NAMALWA (cell line): ENCODE measurements at regions not wholly inside any gene's neighbourhood (a gene's known extent, or its start where the extent isn't known, plus 50 kb on each side); places are given as distances from the start of the nearest gene placed in this dataset.

ENCODE experiments used
- DNase-seq: peaks from one replicate; pipeline ENCODE4 v3.0.0-alpha.2; 2015; ENCODE audit warnings: low spot score

GRCh38 chr6:77073410-77073760, 389.9 kb downstream of the HTR1B start:
- no peak for DNase-seq

DNA sequence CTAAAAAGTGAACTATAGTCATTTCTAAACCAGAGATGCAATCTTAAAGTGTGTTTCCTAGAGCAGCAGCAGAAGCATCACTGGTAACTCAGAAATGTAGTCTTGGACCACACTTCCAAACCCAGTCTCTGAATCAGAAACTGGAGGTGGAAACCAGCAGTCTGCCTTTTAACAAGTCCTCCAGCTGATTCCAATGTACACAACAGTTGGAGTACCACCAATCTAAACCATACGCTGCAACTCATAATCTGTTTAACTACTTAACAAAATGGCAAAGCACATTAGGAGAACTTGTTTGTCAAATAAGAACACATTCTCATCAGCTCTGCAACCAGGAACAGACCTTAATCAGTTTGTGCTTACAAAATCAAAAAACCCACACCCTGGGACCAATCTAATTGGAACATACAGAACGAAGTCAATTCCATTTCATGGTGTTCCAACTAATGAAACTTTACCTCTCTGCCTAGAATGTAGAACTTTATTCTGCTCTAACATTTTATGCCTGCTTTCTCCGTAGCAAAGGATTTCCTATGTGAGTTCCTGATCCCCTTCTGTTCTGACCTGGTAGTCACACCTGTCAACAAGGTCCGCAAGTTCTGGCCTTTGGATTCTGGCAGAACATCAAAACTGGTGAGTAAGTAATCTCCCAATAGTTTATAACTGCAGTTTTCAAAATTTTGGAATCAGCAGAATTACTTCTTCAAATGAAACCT, 390.4 kb downstream of the HTR1B start:
- DNase-seq = no peak

DNA sequence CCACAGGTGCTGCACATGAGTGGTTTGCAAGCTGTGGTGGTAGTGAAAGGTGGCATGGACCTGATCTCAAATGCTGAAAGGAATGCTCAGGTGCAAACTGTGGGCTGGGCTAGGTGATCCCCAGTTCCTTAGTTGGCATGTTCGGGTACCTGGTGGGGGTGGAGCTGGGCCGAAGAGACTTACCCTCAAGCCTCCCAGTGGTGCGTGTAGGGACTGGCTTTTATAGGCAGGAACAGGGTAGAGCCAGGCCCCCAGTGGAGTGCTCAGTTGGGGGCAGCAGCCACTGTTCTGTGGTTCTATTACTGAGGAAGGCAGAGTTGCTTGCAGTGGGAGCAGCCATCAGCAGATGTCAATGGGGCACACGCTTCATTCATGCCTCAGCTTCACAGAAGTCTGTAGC, 399.8 kb downstream of the HTR1B start:
- no peak for DNase-seq

DNA sequence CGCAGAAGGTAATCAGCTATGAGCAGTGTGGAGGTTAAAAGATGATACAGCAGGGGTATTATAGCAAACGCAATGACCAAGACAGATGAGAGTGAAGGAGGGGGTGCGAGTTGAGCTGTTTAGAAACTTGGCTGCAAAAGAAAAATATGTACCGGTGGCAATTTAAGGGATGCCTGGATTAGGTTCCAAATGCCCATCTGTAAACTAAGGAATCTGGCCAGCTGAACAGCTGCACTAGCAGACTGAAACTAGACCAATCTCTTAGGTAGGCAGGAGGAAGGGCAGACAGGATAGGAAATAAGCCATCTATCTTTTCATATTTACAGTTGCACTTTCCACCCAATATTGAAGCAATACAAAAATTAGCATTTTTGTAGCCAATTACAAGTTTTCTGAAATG, 407.6 kb downstream of the HTR1B start:
- DNase-seq = no peak

GRCh38 chr6:77040568-77041195, 422.6 kb downstream of the HTR1B start:
- DNase-seq = no peak

DNA sequence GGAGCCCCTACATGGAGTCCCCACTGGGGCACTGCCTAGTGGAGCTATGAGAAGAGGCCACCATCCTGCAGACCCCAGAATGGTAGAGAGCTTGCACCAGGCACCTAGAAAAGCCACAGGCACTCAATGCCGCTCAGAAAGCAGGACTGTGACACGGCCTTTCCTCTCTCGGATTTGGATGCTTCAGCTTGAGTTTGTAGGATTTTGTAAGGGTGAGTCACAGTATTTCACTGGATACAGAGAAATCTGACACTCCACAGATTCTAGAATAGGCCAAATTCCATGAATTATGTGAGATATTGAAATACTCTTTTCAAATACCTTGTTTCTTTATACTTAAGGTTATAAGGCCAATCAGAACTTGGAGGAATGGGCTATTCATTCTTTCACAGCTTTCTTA, 424.5 kb downstream of the HTR1B start:
- no peak for DNase-seq

DNA sequence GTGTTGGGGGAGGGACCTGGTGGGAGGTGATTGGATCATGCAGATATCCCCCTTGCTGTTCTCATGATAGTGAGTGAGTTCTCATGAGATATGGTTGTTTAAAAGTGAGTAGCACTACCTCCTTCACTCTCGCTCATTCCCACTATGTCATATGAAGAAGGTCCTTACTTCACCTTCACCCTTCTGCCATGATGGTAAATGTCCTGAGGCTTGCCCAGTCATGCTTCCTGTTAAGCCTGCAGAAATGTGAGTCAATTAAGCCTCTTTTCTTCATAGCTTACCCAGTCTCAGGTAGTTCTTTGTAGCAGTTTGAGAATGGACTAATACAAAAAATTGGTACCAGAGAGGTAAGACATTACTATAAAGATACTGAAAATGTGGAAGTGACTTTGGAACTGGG, 425.9 kb downstream of the HTR1B start:
- no peak for DNase-seq

DNA sequence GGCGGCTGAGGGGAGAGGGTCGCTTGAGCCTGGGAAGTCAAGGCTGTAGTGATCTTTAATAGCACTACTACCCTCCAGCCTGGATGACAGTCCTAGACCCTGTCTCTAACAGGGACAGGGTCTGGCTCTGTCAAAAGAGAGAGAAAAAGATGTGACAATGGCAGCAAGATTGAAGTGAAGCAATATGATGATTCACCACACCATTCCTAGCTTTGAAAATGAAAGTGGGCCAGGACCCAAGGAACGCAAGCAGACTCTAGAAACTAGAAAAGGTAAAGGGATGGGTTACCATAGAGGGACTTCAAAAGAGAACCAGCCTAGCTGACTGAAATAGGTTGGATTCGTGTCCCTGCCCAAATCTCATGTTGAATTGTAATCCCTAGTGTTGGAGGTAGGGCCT, 426.9 kb downstream of the HTR1B start:
- no peak for DNase-seq

GRCh38 chr6:77034161-77034560, 429.1 kb downstream of the HTR1B start:
- no peak for DNase-seq

GRCh38 chr6:77030929-77031674, 432.2 kb downstream of the HTR1B start:
- DNase-seq = no peak

DNA sequence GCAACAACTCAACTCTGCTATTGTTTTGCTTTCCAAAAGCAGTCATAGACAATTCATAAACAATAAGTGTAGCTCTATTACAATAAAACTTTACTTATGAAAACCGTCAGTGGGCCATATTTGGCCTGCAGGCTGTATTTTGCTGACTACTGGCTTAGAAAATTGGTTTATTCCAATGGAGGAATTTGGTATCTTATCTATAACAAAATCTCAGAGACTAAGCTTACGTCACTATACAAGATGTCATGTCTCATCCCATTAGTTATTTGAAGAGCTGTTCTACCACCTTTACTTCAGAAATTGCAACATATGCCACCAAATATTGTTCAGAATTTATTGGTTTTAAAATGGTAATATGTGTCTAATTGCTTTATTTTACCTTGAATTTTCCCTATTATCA, 436.9 kb downstream of the HTR1B start:
- DNase-seq = no peak

GRCh38 chr6:77025736-77026223, 437.5 kb downstream of the HTR1B start:
- DNase-seq = no peak

DNA sequence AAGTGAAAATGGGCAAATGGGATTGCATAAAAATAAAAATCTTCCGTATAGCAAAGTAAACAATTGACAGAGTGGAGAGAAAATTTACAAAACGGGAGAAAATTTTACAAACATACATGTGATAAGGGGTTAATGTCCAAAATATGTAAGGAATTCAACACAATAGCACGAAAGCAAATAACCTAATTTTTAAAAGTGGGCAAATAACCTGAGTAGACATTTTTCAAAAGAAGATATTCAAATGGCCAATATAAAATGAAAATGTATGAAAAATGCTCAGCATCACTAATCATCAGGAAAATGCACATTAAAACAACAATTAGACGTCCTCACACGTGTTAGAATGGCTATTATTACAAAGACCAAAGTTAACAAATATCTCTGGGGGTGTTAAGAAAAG, 441.5 kb downstream of the HTR1B start:
- DNase-seq = no peak

DNA sequence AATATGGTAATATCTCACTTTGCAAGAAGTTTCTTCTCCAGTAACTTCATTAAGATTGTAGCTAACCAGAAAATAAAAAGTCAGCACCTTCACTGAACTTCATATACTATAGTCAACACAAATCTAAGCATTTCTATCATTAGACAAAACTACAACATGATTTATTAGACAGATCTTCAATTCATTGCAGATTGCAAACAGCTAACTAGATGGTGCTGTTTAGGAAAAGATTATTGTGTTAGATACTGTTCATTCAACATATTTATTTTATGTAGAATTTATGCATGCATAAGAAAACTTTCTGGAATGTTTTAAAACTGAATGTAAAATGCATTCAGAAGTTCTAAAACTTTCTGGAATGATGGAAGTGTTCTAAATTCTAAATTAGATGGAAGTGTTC, 442.1 kb downstream of the HTR1B start:
- no peak for DNase-seq

DNA sequence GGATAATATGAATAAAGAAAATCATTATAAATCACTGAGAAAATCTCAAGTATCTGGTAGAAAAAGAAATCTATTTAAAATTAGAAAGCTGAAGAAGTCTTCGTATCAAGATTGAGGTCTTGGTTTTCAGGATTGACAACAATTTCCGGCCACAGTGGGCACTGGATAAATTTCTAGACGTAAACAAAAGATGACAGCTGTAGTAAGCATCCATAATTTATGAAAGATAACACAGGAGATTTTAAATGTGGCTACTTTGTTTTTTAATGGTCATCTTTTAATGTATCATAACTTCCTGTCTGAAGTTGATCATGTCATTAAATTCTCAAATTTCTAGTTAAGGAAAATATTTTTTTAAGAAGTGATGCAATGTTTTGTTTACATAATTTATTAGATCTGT, 444.2 kb downstream of the HTR1B start:
- no peak for DNase-seq

- DNase-seq = no peak
Measured at GRCh38 chr6:77017537-77017936, 445.8 kb downstream of the HTR1B start.

DNA sequence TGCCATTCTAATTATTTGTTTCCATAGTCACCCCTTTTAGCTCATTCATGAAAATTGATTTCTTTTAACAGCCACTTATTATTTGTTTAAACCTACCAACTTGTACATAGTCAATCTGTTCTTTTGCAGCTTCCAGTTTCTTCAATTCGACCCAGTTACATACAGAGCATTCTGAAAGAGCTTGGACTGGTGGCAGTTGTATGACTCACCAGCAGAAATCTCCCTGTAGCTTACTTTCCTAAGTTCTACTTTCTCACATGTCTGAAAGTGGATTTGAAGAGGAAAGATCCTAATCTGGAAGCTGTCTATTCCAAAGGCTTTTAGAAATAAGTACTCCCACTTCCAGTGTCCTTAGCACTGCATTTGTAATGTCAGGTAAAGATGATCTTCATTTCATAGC, 447.9 kb downstream of the HTR1B start:
- DNase-seq = no peak

- DNase-seq = no peak
Measured at GRCh38 chr6:77011929-77012545, 451.3 kb downstream of the HTR1B start.

DNA sequence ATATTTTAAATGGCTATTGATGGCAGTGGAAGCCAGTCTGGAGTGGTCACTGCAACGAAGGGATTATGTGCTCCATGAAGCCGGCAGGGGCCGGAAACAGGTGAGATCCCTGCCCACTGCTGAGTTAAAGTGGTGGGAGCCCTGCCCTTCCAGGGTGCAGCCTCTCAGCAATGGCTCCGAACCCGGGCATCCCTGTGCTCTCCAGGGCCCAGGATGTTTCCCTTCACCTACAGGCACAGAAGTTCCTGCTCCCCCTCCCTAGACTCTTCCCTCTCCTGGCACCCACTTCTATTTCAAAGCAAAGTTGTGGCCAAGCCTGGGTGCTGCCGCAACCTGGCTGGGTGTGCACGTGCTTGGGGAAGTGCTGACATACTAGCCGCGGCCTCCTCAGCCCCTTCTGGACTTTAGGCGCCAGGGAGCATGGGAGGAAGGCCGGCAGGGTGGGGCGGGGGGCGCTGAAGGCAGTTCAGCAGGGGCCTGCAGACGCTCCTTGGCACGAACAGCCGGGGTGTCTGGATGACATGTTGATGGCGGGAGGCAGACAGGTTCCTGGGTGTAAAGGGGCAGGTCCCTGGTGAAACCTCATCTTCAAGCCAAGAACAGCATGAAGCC, 452.3 kb downstream of the HTR1B start:
- no peak for DNase-seq

DNA sequence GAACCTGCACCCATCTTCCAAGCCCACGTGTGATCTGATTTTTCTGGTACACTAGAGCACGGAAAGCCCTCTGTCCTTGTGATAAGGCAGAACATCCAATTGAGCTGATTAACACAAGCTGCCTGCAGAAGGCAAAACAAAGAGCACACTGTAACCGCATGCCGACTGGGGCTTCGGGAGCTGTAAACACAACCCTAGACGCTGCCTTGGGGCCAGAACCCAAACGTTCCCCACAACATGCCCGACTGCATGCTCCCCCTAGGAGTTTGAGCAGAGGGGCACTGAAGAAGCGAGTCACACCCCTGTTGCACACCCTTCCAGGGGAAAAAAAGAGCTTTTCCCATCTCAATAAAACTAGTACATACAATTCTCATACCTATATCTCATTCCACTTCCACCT, 470.7 kb downstream of the HTR1B start:
- DNase-seq = no peak

DNA sequence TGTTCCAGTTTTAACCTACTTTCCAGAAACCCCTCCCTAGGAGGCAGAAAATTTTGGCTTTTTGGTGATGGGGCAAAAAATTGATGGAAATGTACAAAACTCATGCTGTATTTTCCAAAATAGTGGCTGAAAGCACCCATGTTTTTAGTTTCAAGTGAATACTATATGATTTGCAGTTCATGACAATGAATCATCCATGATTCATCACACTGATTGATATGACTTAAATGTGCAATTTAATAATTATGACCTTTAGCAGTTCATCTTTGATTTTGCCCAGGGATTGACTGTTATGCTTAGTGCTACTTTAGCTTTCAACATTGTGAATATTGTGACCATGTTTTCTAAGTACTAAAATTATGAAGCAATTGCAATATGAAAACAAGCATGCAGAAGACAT, 478.7 kb downstream of the HTR1B start:
- DNase-seq = no peak

DNA sequence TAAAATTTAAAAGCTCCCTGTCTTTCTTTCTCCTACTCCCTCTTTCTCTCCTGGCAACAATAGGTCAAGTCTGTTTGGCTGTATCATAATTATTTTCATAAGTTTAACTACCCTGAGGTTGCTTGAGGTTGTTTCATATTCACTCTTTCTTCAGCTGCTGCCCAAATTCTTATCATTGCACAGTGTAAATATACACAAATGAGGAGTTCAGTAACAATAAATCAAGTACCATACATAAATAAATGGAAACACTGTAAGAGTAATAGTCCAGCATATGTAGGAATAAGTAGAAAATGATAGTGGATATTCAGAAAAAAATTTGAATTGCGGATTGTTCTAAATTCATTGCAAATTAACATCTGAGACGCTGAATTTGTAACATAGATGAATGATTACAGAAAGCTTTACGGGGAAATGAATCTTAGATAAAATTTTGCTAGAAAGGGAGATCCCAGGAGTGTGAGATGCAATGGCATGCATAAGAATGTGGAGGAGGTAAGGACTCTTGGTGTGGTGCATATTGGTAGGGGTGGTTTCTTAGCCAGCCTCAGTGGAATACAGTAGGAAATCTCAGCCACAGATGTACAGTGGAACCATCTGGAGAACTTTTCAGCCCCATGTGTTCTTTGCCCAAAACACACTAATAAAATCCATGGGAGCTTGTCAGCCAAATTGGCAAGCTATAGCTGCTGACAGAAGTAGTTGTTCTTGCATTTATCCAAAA, 480.7 kb downstream of the HTR1B start:
- no peak for DNase-seq
